ENCODE measurements at regions not wholly inside any gene's neighbourhood (a gene's known extent, or its start where the extent isn't known, plus 50 kb on each side); places are given as distances from the start of the nearest gene placed in this dataset.
"Not testable (repeated sequence)": the region's sequence is repeated elsewhere in the genome, so short reads cannot be mapped to it uniquely, and the experiment has no call there.

DNA sequence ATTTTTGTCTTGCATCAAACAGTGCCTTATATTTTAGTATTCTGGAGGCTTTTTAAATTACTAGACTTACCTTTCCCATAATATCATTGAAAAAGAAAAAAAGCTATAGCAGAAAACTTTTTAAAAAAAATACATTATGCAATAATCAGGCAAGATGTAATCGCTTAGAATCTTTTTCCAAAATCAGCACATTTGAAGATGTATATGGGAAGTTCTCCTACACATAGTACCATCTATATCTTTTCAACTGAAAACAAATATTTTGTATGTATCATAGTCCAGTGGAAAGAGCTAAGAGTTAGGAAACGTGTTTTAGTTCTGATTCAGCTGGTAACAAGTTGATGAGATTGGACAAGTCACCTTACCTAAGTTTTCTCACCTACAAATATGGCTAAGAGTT, 70.6 kb downstream of the SLC41A2 start:
- no peak overlapping the region for H3K4me3 ChIP-seq (ENCODE audit: low read depth in 1 of 2, low read length in 2 of 2)
- H3K4me1 ChIP-seq (ENCODE audit: control insufficient read depth in 1 of 2, insufficient read depth in 2 of 2, low read length in 2 of 2) = no peaks in the 10 kb centered on the region
- no peak overlapping the region for H3K27ac ChIP-seq (ENCODE audit: low read length)
- no peaks in the 10 kb centered on the region for H3K27me3 ChIP-seq (ENCODE audit: low read depth, low read length)
- H3K36me3 ChIP-seq (ENCODE audit: control insufficient read depth in 1 of 2, insufficient read depth in 2 of 2, low read length in 2 of 2) = no peaks in the 10 kb centered on the region
- no peaks in the 10 kb centered on the region for H3K9me3 ChIP-seq (ENCODE audit: control insufficient read depth in 1 of 2, low read length in 2 of 2)

DNA sequence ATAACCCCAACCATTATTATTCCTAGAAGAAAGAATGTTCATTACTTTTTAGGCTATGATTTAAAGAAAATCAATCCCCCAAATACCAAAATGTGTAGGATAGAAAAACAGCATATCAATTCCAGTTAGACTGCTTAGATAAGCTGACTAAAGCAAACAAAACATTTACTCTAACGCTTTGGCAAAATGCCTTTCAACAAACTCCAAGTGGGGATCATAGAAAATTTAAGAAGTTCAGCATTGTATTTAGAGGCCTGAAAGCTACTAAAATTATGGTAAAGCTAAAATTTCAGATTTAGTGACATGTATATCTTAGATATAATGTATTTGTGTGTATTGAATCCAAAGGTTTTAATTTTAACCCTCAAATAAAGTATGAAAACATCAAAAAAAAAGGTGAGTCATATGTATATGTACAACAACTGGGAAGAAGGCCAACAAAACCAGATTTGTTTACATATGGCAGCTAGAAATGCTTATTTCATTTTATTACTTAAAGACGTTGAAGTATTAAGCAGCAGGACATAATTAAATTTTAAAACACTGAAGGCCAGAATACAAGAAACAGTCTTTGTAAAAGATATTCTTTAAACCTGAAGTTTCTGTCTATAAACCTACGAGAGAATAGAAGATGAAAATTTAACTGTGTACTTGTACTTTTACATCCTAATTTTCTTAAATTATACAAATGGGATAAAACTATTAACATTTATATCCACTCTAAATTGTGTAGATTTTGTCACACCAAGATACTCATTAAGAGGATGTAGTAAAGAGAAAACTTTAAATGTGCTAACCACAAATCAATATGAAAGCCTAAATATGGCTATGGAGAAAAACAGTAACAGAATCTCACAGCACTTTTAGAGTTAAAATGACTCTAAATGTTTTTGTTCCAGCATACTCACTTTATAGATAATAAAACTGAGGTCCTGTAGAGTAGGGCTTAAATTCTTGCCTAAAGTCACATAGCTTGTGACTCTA, 71.4 kb downstream of the SLC41A2 start:
- Histone ChIP-seq H3K4me3 (ENCODE audit: low read depth in 1 of 2, low read length in 2 of 2) (no peak overlapping the region), H3K27me3 (ENCODE audit: low read depth, low read length) (no peaks in the 10 kb centered on the region), H3K36me3 (ENCODE audit: control insufficient read depth in 1 of 2, insufficient read depth in 2 of 2, low read length in 2 of 2) (no peaks in the 10 kb centered on the region), H3K27ac (ENCODE audit: low read length) (no peak overlapping the region), H3K4me1 (ENCODE audit: control insufficient read depth in 1 of 2, insufficient read depth in 2 of 2, low read length in 2 of 2) (no peaks in the 10 kb centered on the region), H3K9me3 (ENCODE audit: control insufficient read depth in 1 of 2, low read length in 2 of 2) (no peaks in the 10 kb centered on the region)

DNA sequence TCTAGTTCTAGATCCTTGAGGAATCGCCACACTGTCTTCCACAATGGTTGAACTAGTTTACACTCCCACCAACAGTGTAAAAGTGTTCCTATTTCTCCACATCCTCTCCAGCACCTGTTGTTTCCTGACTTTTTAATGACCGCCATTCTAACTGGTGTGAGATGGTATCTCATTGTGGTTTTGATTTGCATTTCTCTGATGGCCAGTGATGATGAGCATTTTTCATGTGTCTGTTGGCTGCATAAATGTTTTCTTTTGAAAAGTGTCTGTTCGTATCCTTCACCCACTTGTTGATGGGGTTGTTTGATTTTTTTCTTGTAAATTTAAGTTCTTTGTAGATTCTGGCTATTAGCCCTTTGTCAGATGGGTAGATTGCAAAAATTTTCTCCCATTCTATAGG, 79.2 kb downstream of the SLC41A2 start:
- H3K36me3 ChIP-seq (ENCODE audit: control insufficient read depth in 1 of 2, insufficient read depth in 2 of 2, low read length in 2 of 2); H3K27ac ChIP-seq (ENCODE audit: low read length); H3K4me1 ChIP-seq (ENCODE audit: control insufficient read depth in 1 of 2, insufficient read depth in 2 of 2, low read length in 2 of 2); H3K4me3 ChIP-seq (ENCODE audit: low read depth in 1 of 2, low read length in 2 of 2); H3K9me3 ChIP-seq (ENCODE audit: control insufficient read depth in 1 of 2, low read length in 2 of 2); H3K27me3 ChIP-seq (ENCODE audit: low read depth, low read length): not testable (repeated sequence)

DNA sequence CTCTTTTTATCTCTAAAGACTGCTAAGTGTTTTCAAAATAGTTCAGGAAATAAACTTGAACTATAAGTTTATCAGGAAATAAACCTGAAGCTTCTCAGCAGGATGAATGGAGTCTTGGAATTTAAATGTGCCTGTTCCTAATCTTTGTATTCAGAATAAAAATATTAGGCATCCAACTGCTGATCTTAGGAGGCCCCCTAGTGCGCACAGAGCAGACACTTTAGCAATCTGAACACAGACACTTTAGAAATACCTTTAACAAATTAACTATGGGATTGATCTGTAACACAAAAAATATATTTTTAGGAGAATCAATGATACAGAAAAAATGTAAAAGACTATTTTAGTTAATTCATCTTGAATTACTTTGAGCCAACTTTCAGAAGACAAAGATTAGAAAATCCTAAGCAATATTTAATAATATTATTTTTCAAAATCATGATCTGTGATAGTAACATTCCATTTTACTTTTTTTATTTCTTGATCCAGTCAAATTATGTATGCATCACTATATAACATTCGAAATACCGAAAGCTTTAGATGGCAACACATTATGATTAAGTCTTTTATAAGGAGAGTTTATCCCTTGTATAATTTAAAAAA, 80.9 kb downstream of the SLC41A2 start:
- no peaks in the 10 kb centered on the region for H3K36me3 ChIP-seq (ENCODE audit: control insufficient read depth in 1 of 2, insufficient read depth in 2 of 2, low read length in 2 of 2)
- no peaks in the 10 kb centered on the region for H3K9me3 ChIP-seq (ENCODE audit: control insufficient read depth in 1 of 2, low read length in 2 of 2)
- no peaks in the 10 kb centered on the region for H3K27me3 ChIP-seq (ENCODE audit: low read depth, low read length)
- H3K4me3 ChIP-seq (ENCODE audit: low read depth in 1 of 2, low read length in 2 of 2) = no peak overlapping the region
- H3K27ac ChIP-seq (ENCODE audit: low read length) = no peak overlapping the region
- H3K4me1 ChIP-seq (ENCODE audit: control insufficient read depth in 1 of 2, insufficient read depth in 2 of 2, low read length in 2 of 2) = no peaks in the 10 kb centered on the region

DNA sequence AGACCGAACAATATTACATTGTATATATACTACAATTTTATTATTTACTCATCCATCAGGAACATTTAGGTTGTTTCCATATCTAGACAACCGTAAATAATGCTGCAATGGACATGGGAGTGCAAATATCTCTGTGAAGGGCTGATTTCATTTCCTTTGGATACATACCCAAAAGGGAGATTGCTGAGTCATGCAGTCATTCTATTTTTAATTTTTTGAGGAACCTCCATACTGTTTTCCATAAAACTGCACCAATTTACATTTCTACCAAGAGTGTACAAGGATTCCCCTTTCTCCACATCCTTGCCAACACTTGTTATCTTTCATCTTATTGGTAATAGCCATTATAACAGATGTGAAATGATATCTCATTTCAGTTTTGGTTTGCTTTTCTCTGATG, 84.7 kb downstream of the SLC41A2 start:
- H3K4me1 ChIP-seq (ENCODE audit: control insufficient read depth in 1 of 2, insufficient read depth in 2 of 2, low read length in 2 of 2) = no peaks in the 10 kb centered on the region
- no peaks in the 10 kb centered on the region for H3K27me3 ChIP-seq (ENCODE audit: low read depth, low read length)
- H3K27ac ChIP-seq (ENCODE audit: low read length) = no peak overlapping the region
- H3K36me3 ChIP-seq (ENCODE audit: control insufficient read depth in 1 of 2, insufficient read depth in 2 of 2, low read length in 2 of 2) = no peaks in the 10 kb centered on the region
- H3K4me3 ChIP-seq (ENCODE audit: low read depth in 1 of 2, low read length in 2 of 2) = no peak overlapping the region
- no peaks in the 10 kb centered on the region for H3K9me3 ChIP-seq (ENCODE audit: control insufficient read depth in 1 of 2, low read length in 2 of 2)

DNA sequence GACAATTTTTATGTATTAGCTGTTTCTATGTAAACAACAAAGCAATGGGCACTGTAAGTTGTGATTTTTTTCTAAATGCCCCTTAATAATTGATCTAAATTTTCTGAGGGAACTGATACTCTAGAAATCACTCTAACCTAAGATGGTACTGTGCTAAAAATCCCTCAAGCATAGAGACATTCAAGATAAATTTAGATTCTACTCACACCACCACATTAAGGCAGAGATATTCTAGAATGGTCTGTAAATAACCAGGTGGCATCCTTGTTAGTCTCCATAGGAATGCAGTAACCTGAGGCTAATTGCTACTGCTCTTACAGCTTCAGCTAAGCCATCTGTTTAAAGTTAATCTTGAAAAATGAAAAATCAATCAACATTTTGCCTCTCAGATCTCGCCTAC, 87.3 kb downstream of the SLC41A2 start:
- no peaks in the 10 kb centered on the region for H3K9me3 ChIP-seq (ENCODE audit: control insufficient read depth in 1 of 2, low read length in 2 of 2)
- H3K4me1 ChIP-seq (ENCODE audit: control insufficient read depth in 1 of 2, insufficient read depth in 2 of 2, low read length in 2 of 2) = no peaks in the 10 kb centered on the region
- H3K36me3 ChIP-seq (ENCODE audit: control insufficient read depth in 1 of 2, insufficient read depth in 2 of 2, low read length in 2 of 2) = no peaks in the 10 kb centered on the region
- H3K27ac ChIP-seq (ENCODE audit: low read length) = no peak overlapping the region
- H3K27me3 ChIP-seq (ENCODE audit: low read depth, low read length) = no peaks in the 10 kb centered on the region
- H3K4me3 ChIP-seq (ENCODE audit: low read depth in 1 of 2, low read length in 2 of 2) = no peak overlapping the region

DNA sequence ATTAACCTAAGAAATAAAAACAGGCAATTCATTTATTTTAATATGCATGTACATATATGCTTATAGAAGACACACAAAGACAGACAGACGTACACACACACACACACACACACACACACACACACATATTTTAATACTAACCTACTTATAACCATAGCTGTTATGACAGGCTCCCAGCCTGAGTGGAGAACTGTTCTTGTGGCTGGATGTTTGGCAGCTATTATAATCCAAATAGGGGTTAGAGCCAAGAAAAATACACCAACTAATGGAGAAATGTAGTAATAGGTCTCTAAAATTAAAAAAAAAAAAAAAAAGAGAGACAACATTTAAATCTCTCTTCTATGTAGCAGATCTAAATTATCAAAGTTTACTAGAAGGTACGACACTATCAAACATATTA, 91.8 kb downstream of the SLC41A2 start:
- H3K27ac ChIP-seq (ENCODE audit: low read length) = no peak overlapping the region
- no peaks in the 10 kb centered on the region for H3K36me3 ChIP-seq (ENCODE audit: control insufficient read depth in 1 of 2, insufficient read depth in 2 of 2, low read length in 2 of 2)
- H3K4me3 ChIP-seq (ENCODE audit: low read depth in 1 of 2, low read length in 2 of 2) = no peak overlapping the region
- no peaks in the 10 kb centered on the region for H3K9me3 ChIP-seq (ENCODE audit: control insufficient read depth in 1 of 2, low read length in 2 of 2)
- H3K27me3 ChIP-seq (ENCODE audit: low read depth, low read length) = no peaks in the 10 kb centered on the region
- H3K4me1 ChIP-seq (ENCODE audit: control insufficient read depth in 1 of 2, insufficient read depth in 2 of 2, low read length in 2 of 2) = no peaks in the 10 kb centered on the region

DNA sequence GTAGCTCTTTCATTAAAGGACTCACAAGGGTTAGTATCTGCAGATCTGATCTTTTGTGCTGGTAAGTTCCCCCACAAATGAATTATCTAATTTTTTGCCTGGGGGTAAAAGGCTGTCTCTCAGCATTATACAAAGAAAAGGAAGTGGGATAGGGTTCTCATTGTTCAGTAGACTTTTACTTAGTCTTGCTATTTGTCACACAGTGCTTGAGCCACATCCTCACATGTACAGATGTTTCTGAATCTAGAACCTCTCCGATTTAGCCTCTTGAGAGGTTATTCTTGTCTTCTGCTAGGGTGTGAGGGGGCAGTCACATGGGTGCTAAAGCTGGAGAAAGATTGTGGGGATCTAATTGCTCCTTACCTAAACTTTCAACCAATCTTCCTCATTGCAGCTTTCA, 93.0 kb downstream of the SLC41A2 start:
- Histone ChIP-seq H3K27ac (ENCODE audit: low read length) (no peak overlapping the region), H3K4me3 (ENCODE audit: low read depth in 1 of 2, low read length in 2 of 2) (no peak overlapping the region), H3K4me1 (ENCODE audit: control insufficient read depth in 1 of 2, insufficient read depth in 2 of 2, low read length in 2 of 2) (no peaks in the 10 kb centered on the region), H3K9me3 (ENCODE audit: control insufficient read depth in 1 of 2, low read length in 2 of 2) (no peaks in the 10 kb centered on the region), H3K36me3 (ENCODE audit: control insufficient read depth in 1 of 2, insufficient read depth in 2 of 2, low read length in 2 of 2) (no peaks in the 10 kb centered on the region), H3K27me3 (ENCODE audit: low read depth, low read length) (no peaks in the 10 kb centered on the region)

DNA sequence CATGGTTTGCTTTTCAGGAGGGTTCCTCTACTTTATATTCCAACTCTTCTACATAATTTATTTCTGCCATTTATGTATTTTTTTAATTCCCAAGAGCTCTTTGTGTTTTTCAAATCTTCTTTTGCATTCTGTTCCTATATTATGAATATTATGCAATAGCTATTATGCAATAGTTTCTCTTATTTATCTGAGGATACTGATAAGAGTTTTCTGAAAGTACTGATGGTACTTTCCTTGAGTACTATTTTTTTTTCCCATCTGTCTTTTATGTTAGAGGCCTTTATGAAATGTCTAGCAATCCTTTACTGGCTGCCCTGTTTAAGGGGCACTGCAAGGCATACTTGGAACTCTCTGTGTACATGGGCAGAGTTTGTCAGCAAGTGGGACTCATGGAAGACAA, 93.4 kb downstream of the SLC41A2 start:
- Histone ChIP-seq H3K9me3 (ENCODE audit: control insufficient read depth in 1 of 2, low read length in 2 of 2) (no peaks in the 10 kb centered on the region), H3K36me3 (ENCODE audit: control insufficient read depth in 1 of 2, insufficient read depth in 2 of 2, low read length in 2 of 2) (no peaks in the 10 kb centered on the region), H3K4me1 (ENCODE audit: control insufficient read depth in 1 of 2, insufficient read depth in 2 of 2, low read length in 2 of 2) (no peaks in the 10 kb centered on the region), H3K27ac (ENCODE audit: low read length) (no peak overlapping the region), H3K4me3 (ENCODE audit: low read depth in 1 of 2, low read length in 2 of 2) (no peak overlapping the region), H3K27me3 (ENCODE audit: low read depth, low read length) (no peaks in the 10 kb centered on the region)

DNA sequence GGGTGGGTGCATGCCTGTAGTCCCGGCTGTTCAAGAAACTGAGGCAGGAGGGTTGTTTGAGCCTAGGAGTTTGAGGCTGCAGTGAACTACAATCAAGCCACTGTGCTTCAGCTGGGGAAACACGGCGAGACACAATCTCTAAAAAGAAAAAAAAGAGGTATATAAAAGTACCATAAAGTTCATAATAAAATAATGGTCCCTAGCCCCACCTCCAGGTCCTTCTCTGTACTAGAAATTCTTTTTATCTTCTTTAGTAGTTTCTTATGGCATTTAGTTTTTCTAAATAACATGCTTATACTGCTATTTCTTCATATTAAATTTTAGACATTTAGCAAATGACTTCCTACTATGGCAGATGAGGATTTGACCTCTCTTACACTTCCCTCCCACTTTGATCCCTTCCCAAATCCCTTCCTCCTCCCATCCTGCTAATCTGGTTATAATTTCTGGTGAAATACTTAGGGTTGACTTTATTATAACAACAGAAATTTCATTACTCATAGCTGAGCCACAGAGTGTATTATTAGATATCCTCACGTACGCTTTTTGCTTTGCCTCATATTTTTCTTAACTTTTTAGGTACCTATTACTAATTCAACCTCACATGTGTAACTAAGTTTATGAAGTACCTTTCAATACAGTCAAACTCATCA, 94.7 kb downstream of the SLC41A2 start:
- H3K4me3 ChIP-seq (ENCODE audit: low read depth in 1 of 2, low read length in 2 of 2) = no peak overlapping the region
- H3K27ac ChIP-seq (ENCODE audit: low read length) = no peak overlapping the region
- no peaks in the 10 kb centered on the region for H3K4me1 ChIP-seq (ENCODE audit: control insufficient read depth in 1 of 2, insufficient read depth in 2 of 2, low read length in 2 of 2)
- no peaks in the 10 kb centered on the region for H3K9me3 ChIP-seq (ENCODE audit: control insufficient read depth in 1 of 2, low read length in 2 of 2)
- H3K36me3 ChIP-seq (ENCODE audit: control insufficient read depth in 1 of 2, insufficient read depth in 2 of 2, low read length in 2 of 2) = no peaks in the 10 kb centered on the region
- H3K27me3 ChIP-seq (ENCODE audit: low read depth, low read length) = no peaks in the 10 kb centered on the region

DNA sequence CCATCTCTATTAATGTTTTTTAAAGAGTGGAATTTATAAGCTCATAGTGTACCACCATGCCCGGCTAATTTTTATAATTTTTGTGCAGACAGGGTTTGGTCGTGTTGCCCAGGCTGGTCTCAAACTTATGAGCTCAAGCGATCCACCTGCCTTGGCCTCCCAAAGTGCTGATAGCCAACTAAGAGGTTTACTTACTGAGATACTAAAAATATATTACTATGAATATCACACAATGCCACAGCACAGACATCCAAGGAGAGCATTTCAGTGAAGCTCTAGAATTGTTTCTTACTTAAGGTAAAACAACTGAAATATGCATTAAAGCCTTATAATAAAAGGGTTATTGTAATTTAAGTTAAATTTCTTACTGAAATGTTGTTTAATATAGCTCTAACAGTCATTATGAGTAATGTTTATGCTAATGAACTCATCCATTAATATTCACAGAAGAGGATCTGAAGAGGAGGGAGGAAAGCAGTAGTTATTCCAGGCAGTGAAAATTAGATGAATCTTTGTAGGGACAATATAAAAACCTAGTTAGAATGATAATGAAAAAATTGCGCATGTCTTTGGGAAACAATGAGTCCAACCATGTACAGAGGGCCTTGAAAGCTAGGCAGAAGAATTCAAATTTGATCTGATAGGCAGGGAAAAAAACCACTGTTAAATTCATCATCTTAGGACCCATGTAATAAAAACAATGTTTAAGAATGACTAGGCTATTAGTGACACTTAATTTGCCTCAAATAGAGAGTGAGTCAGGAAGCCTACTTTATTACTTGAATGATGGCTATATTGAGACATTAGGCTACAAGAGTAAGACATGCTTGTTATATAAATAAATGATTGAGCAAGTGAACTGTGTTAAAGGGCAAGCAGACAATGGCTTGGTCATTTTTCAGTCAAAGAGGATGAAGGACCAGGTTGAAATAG, 99.2 kb downstream of the SLC41A2 start:
- H3K36me3 ChIP-seq (ENCODE audit: control insufficient read depth in 1 of 2, insufficient read depth in 2 of 2, low read length in 2 of 2) = no peaks in the 10 kb centered on the region
- no peak overlapping the region for H3K27ac ChIP-seq (ENCODE audit: low read length)

More for the DNA sequence above, 99.2 kb downstream of the SLC41A2 start:
- Histone ChIP-seq H3K4me1 (ENCODE audit: control insufficient read depth in 1 of 2, insufficient read depth in 2 of 2, low read length in 2 of 2) (no peaks in the 10 kb centered on the region), H3K27me3 (ENCODE audit: low read depth, low read length) (no peaks in the 10 kb centered on the region), H3K9me3 (ENCODE audit: control insufficient read depth in 1 of 2, low read length in 2 of 2) (no peaks in the 10 kb centered on the region), H3K4me3 (ENCODE audit: low read depth in 1 of 2, low read length in 2 of 2) (no peak overlapping the region)
